Neural crest cell (in vitro differentiated cells): ENCODE measurements at regions not wholly inside any gene's neighbourhood (a gene's known extent, or its start where the extent isn't known, plus 50 kb on each side); places are given as distances from the start of the nearest gene placed in this dataset.
A peak's percentile ranks its signal among the peaks of the same experiment; 100 is the strongest.

Experiments used
- DNase-seq: peaks from one replicate; pipeline ENCODE4 v3.0.0; 2021; ENCODE audit warnings: low read depth, mixed read lengths, low spot score
- H3K27ac Mint-ChIP-seq: one replicate; pipeline ENCODE4 v1.8.0; 2021; ENCODE audit warnings: mild to moderate bottlenecking, mixed read lengths; ENCODE audit not compliant: unreplicated experiment
- H3K27me3 Mint-ChIP-seq: 2 replicates; pipeline ENCODE4 v1.8.0; 2021; ENCODE audit warnings: low read depth, mild to moderate bottlenecking, mixed read lengths
- H3K36me3 Mint-ChIP-seq: 2 replicates; pipeline ENCODE4 v1.8.0; 2021; ENCODE audit warnings: low read depth, mild to moderate bottlenecking, mixed read lengths
- H3K4me1 Mint-ChIP-seq: 2 replicates; pipeline ENCODE4 v1.8.0; 2021; ENCODE audit warnings: mixed read lengths
- H3K4me3 Mint-ChIP-seq: one replicate; pipeline ENCODE4 v1.8.0; 2021; ENCODE audit warnings: mild to moderate bottlenecking, mixed read lengths
- H3K9me3 Mint-ChIP-seq: 2 replicates; pipeline ENCODE4 v1.8.0; 2021; ENCODE audit warnings: mixed read lengths
- CTCF ChIP-seq: fragments of 200-600 bp; sonication (generic); conservative IDR thresholded peaks from 2 replicates; pipeline ENCODE4 v1.5.0; 2021; ENCODE audit warnings: antibody characterized with exemption, mild to moderate bottlenecking

GRCh38 chr5:164345853-164346252, 840.4 kb downstream of the MAT2B start:
- no peak overlapping the region for H3K4me3 Mint-ChIP-seq
- peaks cover 12% of the 10 kb centered on the region for H3K4me1 Mint-ChIP-seq
- H3K27ac Mint-ChIP-seq: no peak overlapping the region
- no peak for DNase-seq
- H3K9me3 Mint-ChIP-seq: no peaks in the 10 kb centered on the region
- peaks cover 2% of the 10 kb centered on the region for H3K27me3 Mint-ChIP-seq
- no peak for TF ChIP-seq CTCF
- H3K36me3 Mint-ChIP-seq: no peaks in the 10 kb centered on the region

- DNase-seq: no peak
- Mint-ChIP-seq H3K27ac (peak overlapping the region; percentile 32), H3K4me1 (peaks cover 5% of the 10 kb centered on the region)
These were observed 841.6 kb downstream of the MAT2B start for GRCh38 chr5:164346785-164347630.

GRCh38 chr5:164350236-164350635, 844.8 kb downstream of the MAT2B start:
- Mint-ChIP-seq H3K27ac (no peak overlapping the region), H3K27me3 (peaks cover 2% of the 10 kb centered on the region), H3K4me3 (no peak overlapping the region), H3K36me3 (no peaks in the 10 kb centered on the region), H3K9me3 (no peaks in the 10 kb centered on the region), H3K4me1 (peaks cover 5% of the 10 kb centered on the region)
- DNase-seq: no peak
- TF ChIP-seq CTCF: no peak

More at GRCh38 chr5:164346785-164347630, 841.6 kb downstream of the MAT2B start:
- H3K4me3 Mint-ChIP-seq: no peak overlapping the region
- no peaks in the 10 kb centered on the region for H3K36me3 Mint-ChIP-seq
- H3K27me3 Mint-ChIP-seq: peaks cover 2% of the 10 kb centered on the region
- H3K9me3 Mint-ChIP-seq: no peaks in the 10 kb centered on the region
- no peak for TF ChIP-seq CTCF

GRCh38 chr5:164351245-164351834, 845.9 kb downstream of the MAT2B start:
- no peak for DNase-seq
- H3K4me1 Mint-ChIP-seq: peaks cover 5% of the 10 kb centered on the region

GRCh38 chr5:164352695-164353094, 847.3 kb downstream of the MAT2B start:
- Mint-ChIP-seq H3K4me1 (peaks cover 5% of the 10 kb centered on the region), H3K27me3 (no peaks in the 10 kb centered on the region), H3K27ac (no peak overlapping the region), H3K36me3 (no peaks in the 10 kb centered on the region), H3K4me3 (no peak overlapping the region), H3K9me3 (no peaks in the 10 kb centered on the region)
- no peak for DNase-seq
- no peak for TF ChIP-seq CTCF

More at GRCh38 chr5:164351245-164351834, 845.9 kb downstream of the MAT2B start:
- H3K27ac Mint-ChIP-seq: no peak overlapping the region
- H3K27me3 Mint-ChIP-seq: no peaks in the 10 kb centered on the region
- no peaks in the 10 kb centered on the region for H3K9me3 Mint-ChIP-seq
- H3K4me3 Mint-ChIP-seq: no peak overlapping the region
- H3K36me3 Mint-ChIP-seq: no peaks in the 10 kb centered on the region
- TF ChIP-seq CTCF: no peak
